Ammon's horn (tissue), 1 donor: ENCODE measurements at regions not wholly inside any gene's neighbourhood (a gene's known extent, or its start where the extent isn't known, plus 50 kb on each side); places are given as distances from the start of the nearest gene placed in this dataset.
"Not testable (repeated sequence)": the region's sequence is repeated elsewhere in the genome, so short reads cannot be mapped to it uniquely, and the experiment has no call there.

Source experiments
- DNase-seq: peaks from one replicate; pipeline ENCODE4 v3.0.0-alpha.2; 2016; ENCODE audit warnings: low spot score

DNA sequence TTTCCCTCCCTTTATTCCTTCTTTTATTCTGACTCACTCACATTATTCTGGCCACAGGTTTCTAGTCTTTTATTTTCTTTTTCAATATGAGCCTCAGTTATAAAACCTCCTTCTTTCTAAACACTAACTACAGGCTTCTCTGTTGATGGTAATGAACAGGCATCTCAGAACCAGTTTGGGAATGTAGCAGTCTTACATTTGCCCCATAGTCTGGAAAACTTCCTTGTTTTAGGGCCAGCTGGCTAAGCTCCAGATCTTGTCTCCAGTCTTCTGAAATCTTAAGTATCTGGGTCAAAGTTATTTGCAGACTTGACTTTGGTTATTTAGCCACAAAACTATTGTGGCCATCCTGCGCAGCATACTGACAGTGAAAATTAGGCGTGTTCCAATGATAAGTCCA lies 97.0 kb upstream of the MAN1A1 start:
- DNase-seq, result peak; percentile 52

DNA sequence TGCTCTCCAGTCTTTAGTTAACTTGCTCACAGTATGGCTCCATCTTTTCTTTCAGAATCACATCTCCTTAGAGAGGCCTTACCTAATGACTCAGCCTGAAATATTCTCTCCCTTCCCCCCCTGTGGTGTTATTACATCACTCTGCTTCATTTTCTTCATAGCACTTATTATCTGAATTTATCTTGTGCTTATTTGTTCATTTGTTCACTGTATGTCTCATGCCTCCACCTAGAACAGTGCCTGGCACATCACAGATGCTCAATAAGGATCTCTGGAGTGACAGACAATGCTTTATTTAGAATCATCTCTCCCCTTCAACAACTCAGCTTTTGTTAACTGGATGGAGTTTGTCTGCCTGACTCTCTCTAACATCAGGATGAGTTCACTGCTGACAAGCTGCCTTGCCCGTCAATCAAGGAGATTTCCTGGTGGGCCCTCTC lies 96.6 kb upstream of the MAN1A1 start:
- DNase-seq, result peak; percentile 27

GRCh38 chr6:119445666-119446065 lies 96.1 kb upstream of the MAN1A1 start:
- no peak for DNase-seq

GRCh38 chr6:119444642-119445557 lies 95.3 kb upstream of the MAN1A1 start:
- DNase-seq, result no peak

DNA sequence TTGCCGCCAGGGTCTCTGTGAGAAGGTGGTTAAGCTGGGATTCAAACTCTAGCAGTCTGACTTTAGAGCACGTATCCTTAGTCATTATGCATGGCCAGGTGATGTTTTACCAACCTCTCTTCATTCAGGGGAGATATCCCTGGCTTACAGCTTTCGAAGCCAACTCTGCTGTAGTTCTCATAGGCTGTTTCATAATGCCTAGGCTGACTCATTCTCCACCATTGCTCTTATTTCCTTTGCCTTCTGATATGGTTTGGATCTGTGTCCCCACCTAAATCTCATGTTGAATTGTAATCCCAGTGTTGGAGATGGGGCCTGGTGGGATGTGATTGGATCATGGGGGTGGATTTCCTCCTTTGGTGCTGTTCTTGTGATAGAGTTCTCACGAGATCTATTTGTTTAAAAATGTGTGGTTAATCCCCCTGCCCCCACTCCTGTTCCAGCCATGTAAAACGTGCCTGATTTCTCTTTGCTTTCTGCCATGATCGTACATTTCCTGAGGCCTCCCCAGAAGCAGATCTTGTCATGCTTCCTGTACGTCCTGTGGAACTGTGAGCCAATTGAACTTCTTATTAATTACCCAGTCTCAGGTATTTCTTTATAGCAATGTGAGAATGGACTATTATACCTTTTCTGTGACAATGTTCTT lies 94.6 kb upstream of the MAN1A1 start:
- DNase-seq, result no peak

DNA sequence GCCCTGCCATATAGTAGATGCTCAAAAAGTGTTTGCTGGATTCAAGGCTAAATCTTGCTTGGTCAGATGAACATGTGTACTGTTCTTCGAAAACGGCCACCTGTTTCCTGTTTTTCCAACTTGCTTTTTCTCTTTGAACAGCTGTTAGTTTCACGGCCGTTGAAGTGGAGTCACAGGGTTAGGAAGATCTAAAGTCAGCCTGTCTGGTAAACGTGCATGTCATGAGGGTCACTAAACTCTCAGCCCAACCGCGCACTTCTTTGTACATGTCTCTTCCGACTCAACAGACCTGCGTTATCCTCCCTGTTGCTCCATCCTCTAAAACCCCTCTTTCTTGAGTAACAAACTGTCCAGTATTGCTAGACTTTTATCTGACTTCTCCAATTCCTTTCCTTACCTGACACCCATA lies 93.2 kb upstream of the MAN1A1 start:
- peak; percentile 35 for DNase-seq

DNA sequence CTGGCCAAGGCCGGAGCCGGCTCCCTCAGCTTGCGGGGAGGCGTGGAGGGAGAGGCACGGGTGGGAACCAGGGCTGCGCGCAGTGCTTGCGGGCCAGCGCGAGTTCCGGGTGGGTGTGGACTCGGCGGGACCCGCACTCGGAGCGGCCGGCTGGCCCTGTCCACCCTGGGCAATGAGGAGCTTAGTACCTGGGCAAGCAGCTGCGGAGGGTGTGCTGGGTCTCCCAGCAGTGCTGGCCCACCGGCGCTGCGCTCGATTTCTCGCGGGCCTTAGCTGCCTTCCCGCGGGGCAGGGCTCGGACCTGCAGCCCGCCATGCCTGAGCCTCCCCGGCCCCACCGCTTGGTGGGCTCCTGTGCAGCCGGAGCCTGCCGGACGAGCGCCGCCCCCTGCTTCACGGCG lies 91.4 kb upstream of the MAN1A1 start:
- DNase-seq, result no peak

- no peak for DNase-seq
Measured at GRCh38 chr6:119436583-119436982, 87.0 kb upstream of the MAN1A1 start.

DNA sequence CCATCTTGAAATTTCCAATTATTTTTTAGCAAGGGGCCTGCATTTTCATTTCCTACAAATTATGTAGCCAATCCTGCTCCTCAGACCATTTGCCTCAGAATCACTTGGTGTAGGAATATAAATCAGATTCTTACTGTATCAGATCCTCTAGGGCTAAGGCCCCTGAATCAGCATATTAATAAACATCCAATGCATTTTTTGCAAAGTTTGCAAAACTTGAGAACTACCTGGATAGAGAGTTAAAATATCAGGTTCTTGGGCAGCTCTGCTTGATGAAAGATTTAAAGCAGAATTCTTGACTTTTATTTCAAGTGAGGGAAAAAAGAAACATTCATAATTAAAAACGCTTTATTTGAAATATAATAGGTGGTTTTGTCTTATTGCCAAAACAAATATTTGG lies 82.2 kb upstream of the MAN1A1 start:
- no peak for DNase-seq

GRCh38 chr6:119430805-119431204 lies 81.2 kb upstream of the MAN1A1 start:
- DNase-seq, result no peak

GRCh38 chr6:119428633-119429032 lies 79.1 kb upstream of the MAN1A1 start:
- no peak for DNase-seq

DNA sequence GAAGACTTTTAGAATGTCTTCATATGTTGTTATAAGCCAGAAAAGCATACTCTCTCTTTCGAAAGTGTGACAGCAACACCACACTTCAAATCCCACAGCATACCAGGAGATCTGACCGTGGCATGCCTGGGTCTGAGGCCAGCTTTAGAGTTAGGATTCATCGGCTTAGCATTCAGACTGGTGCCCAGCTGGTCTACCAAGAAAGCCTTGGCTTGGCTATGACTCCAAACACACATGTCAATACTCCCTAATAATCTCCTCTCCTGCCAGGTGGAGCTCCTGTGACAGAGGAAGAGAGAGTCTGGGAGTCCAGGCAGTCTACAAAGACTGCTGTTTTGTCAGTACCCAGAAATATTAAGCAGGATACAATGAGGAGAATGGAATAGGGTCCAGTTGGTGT lies 77.1 kb upstream of the MAN1A1 start:
- no peak for DNase-seq

DNA sequence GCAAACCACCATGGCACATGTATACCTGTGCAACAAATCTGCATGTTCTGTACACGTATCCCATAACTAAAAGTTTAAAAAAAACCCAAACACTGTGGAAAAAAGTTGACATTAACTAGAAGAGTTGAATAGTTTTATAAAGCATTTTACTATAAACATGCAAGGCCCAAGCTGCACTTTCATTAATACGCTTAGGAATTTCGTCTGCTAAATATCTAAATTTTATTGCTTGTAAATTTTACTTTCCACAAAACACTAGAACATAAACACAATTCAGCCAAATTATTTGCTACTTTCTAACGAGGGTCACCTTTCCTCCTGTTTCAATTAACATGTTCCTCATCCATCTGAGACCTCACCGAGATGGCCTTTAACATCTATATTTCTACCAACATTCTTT lies 74.4 kb upstream of the MAN1A1 start:
- DNase-seq, result no peak

DNA sequence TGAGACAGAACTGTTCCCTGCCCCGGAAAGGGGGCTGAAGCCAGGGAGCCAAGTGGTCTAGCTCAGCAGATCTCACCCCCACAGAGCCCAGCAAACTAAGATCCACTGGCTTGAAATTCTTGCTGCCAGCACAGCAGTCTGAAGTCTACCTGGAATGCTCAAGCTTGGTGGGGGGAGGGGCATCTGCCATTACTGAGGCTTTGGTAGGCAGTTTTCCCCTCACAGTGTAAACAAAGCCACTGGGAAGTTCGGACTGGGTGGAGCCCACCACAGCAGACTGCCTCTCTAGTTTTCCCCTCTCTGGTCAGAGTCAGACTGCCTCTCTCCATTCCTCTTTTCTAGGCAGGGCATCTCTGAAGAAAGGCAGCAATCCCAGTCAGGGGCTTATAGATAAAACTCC lies 68.5 kb upstream of the MAN1A1 start:
- DNase-seq, result not testable (repeated sequence)

DNA sequence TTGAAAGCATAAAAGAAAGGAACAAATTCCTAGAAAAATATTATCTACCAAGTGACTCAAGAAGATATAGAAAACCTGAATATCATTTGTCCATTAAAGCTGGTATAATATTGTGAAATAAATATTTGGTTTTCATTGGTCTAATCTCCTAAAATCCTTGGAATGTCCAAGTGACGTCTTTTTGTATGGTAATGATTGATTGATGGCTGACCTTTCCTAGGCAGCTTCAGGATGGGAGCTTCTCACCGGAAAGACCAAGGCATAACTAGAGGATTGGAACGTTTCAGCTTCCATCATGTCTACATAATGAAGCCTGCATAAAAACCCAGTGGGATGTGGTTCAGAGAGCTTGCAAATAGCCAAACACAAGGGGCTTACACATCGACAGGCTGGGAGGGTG lies 57.6 kb upstream of the MAN1A1 start:
- DNase-seq, result no peak

DNA sequence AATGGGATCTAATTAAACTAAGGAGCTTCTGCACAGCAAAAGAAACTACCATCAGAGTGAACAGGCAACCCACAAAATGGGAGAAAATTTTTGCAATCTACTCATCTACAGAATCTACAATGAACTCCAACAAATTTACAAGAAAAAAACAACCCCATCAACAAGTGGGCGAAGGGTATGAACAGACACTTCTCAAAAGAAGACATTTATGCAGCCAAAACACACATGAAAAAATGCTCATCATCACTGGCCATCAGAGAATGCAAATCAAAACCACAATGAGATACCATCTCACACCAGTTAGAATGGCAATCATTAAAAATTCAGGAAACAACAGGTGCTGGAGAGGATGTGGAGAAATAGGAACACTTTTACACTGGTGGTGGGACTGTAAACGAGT lies 55.6 kb upstream of the MAN1A1 start:
- DNase-seq, result not testable (repeated sequence)
